WI38 (cell line): ENCODE measurements at regions not wholly inside any gene's neighbourhood (a gene's known extent, or its start where the extent isn't known, plus 50 kb on each side); places are given as distances from the start of the nearest gene placed in this dataset.

Source experiments
- H3K4me3 ChIP-seq: 2 replicates; pipeline ENCODE4 v1.5.1; 2011; ENCODE audit warnings: low read depth, mild to moderate bottlenecking, control low read depth, low read length
- CTCF ChIP-seq: IDR thresholded peaks from 2 replicates; pipeline ENCODE4 v1.5.1; 2012; ENCODE audit warnings: low read depth, mild to moderate bottlenecking, control low read depth, low read length

DNA sequence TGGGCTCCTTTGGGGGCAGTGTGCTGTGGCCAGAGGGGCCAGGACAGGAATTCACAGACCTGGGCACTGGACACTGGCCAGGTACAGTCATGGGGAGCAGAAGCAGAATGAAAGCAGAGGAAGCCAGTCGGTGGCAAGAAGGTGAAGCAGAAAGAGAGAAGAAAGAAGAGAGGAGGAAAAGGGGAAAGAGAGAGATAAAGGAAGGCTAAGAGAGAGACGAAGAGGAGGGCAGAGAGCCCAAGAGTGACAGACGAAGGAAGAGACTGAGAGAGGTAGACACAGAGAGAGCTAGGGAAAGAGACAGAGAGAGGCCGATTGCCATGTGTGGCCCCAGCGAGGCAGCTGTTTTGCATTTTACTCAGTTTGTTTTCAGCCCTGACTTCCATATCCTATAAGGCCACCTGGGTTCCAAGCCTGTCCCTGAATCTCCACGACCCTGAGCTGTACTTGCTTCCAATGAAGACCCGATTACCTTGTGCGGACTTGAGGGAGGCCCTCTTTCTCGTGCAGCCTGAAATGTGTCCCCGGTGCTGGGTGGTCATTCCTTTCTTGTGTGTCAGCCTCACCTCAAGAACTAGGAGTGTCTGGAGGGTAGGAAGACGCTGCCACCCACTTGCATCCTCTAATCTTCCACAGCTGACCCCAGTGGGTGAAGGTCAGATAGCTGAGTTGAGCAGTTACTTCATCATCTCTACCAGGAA is 73.9 kb downstream of the LSM3 start:
- TF ChIP-seq CTCF, result no peak
- no peak overlapping the region for H3K4me3 ChIP-seq

- no peak for TF ChIP-seq CTCF
Observed at GRCh38 chr3:14253022-14253706, 74.5 kb downstream of the LSM3 start.

DNA sequence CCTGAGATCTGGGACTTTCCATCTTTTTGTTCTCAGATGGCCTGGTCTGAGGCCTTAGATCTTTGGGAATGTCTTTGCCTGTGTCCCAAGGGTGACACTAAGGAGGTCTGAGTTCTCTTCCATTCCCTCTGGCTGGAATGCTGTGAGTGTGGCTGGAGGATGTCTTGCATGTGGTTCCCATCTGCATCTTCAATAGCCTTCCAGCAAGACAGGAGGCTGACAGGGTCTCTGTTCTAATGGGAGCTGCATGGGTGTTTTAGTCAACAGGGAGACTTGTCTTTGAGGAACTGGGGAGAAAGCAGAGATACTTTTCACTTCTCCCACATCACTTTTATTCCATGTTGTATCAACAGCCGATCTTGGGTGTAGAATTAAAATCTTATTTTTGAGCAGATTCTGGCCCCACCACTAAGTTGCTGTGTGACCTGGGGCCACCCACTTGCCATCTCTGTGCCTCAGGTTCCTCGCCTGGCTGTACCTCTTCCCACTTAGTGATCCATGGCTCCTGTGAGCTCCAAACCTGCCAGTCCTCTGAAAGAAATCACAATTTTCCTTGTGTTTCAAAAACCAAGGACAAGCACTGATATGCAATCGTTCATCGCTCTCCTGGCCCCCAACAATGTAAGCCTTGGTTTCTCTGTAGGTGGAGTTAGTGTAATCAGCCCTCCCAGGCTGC is 75.2 kb downstream of the LSM3 start:
- H3K4me3 ChIP-seq, result no peak overlapping the region

More at GRCh38 chr3:14253022-14253706, 74.5 kb downstream of the LSM3 start:
- H3K4me3 ChIP-seq, result no peak overlapping the region

GRCh38 chr3:14254812-14255702 is 76.4 kb downstream of the LSM3 start:
- no peak for TF ChIP-seq CTCF
- H3K4me3 ChIP-seq, result no peak overlapping the region

More for the DNA sequence above, 75.2 kb downstream of the LSM3 start:
- no peak for TF ChIP-seq CTCF

- no peak overlapping the region for H3K4me3 ChIP-seq
- no peak for TF ChIP-seq CTCF
Observed at GRCh38 chr3:14256046-14256445, 77.4 kb downstream of the LSM3 start.

- TF ChIP-seq CTCF, result no peak
Observed at GRCh38 chr3:14256561-14257342, 78.1 kb downstream of the LSM3 start.

More at GRCh38 chr3:14256561-14257342, 78.1 kb downstream of the LSM3 start:
- H3K4me3 ChIP-seq, result no peak overlapping the region
